Erythroblast (primary cell): ENCODE measurements at regions not wholly inside any gene's neighbourhood (a gene's known extent, or its start where the extent isn't known, plus 50 kb on each side); places are given as distances from the start of the nearest gene placed in this dataset.
"Not testable (repeated sequence)": the region's sequence is repeated elsewhere in the genome, so short reads cannot be mapped to it uniquely, and the experiment has no call there.

Experiments
- DNase-seq, 2 experiments: peaks; one replicate each; lab custom pipeline; 2025; lab: John Stamatoyannopoulos, UW
- GATA1 ChIP-seq: IDR thresholded peaks from 2 replicates; pipeline ENCODE4 v1.6.1; 2011; ENCODE audit warnings: low read depth, mild to moderate bottlenecking, control low read depth, low read length, moderate library complexity
- POLR2A ChIP-seq: IDR thresholded peaks from 2 replicates; pipeline ENCODE4 v1.6.1; 2011; ENCODE audit warnings: mild to moderate bottlenecking, low read length

DNA sequence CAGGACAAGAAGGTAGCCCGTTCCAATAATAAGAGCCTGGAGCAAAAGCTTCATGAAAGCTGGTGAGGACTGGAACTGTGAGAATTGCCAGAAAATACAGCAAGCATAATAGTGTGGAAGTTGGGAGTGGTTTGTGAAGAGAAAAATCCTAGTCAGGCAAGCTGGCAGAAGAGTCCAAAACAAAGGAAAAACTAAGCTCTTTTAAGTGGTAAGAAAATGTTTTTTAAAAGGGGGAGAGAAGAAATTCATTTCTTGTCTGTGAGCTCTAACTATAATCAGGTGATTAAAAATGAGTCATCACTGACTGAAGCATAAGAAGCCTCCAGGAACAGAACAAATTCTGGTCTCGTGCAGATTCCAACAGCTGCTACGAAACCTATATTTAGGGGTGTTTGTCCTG is 102.6 kb downstream of the CAAP1 start:
- TF ChIP-seq POLR2A (no peak), GATA1 (no peak)
- no peak for DNase-seq

DNA sequence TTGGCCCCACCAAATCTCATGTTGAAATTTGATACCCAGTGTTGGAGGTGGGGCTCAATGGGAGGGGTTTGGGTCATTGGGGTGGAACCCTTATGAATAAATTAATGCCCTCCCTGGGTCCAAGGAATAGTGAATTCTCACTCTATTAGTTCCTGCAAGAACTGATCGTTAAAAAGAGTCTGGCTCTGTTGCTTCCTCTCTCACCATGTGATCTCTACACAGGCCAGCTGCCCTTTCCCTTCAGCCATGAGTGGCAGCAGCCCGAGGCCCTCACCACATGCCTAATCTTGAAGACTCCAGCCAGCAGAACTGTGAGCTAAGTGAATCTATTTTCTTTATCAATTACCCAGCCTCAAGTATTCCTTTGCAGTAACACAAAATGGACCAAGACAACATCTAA is 106.0 kb downstream of the CAAP1 start:
- no peak for DNase-seq
- TF ChIP-seq POLR2A (no peak), GATA1 (no peak)

DNA sequence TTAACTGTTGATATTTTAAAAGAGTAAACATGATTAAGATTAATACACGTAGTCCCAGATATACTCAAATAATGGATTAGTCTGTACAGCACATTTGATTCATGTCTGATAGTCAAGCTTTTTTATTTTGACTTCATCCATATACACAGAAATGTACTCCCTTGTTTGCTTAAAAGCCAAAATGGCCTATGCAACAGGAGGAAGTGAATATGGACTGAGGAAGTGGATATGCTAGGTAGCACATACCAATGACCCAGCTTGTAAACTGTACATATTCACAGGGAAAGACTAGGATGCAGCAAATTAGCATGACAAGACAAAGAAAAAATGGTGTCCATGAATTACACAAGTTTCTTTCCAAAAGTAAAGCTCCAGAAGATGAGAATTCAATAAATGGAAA is 109.7 kb downstream of the CAAP1 start:
- no peak for DNase-seq
- TF ChIP-seq POLR2A (no peak), GATA1 (no peak)

DNA sequence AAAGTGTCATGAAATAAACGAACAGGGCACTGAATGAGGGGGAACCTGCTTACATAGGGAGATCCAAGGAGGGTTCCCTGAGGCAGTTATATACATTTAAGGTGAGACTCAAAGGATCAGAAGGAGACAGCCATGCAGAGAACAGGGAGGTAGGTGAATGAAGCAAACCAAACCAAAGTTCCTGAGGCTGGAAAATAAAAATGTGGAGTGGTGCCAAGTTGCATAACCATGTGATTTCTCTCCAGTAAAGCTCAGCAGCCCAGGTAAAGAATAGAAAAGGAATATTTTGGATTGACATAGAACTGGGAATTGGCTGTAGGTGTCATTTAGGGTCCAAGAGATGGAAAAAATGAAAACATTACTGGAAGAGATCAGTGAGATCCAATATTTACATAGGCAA is 110.7 kb downstream of the CAAP1 start:
- no peak for DNase-seq
- no peak for TF ChIP-seq GATA1
- no peak for TF ChIP-seq POLR2A

GRCh38 chr9:26780307-26780706 is 112.3 kb downstream of the CAAP1 start:
- not testable (repeated sequence) for DNase-seq

DNA sequence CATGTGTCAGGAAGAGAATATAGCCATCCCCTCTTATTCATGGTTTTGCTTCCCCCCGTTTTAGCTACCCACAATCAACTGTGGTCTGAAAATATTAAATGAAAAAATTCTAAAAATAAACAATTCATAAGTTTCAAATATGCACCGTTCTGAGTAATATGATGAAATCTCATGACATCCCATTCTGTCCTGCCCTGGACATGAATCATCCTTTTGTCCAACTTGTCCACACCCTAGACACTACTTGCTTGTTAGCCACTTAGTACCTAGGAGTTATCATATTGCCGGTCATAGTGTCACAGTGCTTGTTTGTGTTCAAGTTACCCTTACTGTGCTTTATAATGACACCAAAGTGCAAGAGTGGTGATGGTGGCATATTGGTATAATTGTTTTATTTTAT is 113.5 kb downstream of the CAAP1 start:
- no peak for TF ChIP-seq POLR2A
- no peak for TF ChIP-seq GATA1
- DNase-seq: peak in 1 of 2 experiments; percentile 2

- no peak for TF ChIP-seq GATA1
- no peak for DNase-seq
These were observed 117.2 kb downstream of the CAAP1 start for GRCh38 chr9:26775391-26775790.

GRCh38 chr9:26773056-26773455 is 119.5 kb downstream of the CAAP1 start:
- DNase-seq: no peak
- no peak for TF ChIP-seq POLR2A
- TF ChIP-seq GATA1: no peak

DNA sequence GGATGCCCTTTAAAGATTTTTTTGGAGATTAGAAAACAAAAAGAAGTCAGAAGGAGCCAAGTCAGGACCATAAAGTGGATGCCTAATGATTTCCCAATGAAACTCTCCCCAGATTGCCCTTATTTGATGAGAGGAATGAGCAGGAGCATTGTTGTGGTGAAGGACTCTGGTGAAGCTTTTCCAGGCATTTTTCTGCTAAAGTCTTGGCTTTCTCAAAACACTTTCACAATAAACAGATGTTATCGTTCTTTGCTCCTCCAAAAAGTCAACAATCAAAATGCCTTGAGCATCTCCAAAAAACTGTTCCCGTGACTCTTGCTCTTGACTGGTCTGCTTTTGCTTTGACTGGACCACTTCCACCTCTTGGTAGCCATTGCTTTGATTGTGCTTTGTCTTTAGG is 121.8 kb downstream of the CAAP1 start:
- TF ChIP-seq POLR2A (no peak), GATA1 (no peak)
- DNase-seq: no peak

DNA sequence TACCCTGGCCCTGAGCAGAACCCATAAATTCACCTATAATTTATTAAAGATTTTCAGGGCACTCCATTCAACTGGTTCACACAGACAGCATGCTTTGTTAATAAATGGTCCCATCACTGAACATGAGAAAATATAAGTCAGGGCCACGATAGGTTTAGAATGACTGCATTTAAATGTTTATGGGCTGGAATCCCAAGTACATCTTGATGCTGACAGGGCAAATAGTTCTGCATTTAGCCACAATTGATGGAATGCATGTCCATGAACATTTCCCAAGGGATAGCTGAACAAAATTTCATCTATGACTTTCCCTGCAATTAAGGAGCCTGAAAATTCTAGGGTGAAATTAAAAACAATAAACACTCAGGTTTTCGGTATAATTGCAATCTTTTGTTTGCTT is 124.5 kb downstream of the CAAP1 start:
- TF ChIP-seq POLR2A (no peak), GATA1 (no peak)
- DNase-seq: no peak

- DNase-seq: no peak
- no peak for TF ChIP-seq POLR2A
- TF ChIP-seq GATA1: no peak
These were observed 131.9 kb downstream of the CAAP1 start for GRCh38 chr9:26760675-26761074.

DNA sequence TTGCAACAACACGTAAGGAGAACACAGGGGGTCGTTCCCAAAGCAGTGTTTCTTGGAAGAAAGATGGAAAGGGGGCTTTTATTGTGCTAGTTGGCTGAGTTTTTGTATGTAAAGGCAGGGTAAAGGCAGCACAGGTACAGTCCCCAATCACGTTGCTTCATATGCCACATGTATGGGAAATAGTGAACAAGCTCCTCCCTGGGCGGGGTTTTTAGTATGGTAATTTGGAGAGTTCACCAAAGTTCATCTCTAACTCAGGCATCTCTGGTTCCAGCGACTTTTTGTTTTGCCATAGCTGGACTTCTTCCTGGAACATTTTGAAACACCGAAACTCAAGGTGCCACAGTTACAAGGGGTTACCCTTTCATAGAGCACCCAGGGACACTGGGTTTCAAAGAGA is 133.9 kb downstream of the CAAP1 start:
- no peak for DNase-seq
- TF ChIP-seq GATA1 (no peak), POLR2A (no peak)

- no peak for DNase-seq
These were observed 135.7 kb downstream of the CAAP1 start for GRCh38 chr9:26756881-26757280.

GRCh38 chr9:26755476-26755875 is 137.1 kb downstream of the CAAP1 start:
- TF ChIP-seq GATA1: no peak
- no peak for TF ChIP-seq POLR2A
- no peak for DNase-seq

More at GRCh38 chr9:26756881-26757280, 135.7 kb downstream of the CAAP1 start:
- TF ChIP-seq GATA1: no peak
- no peak for TF ChIP-seq POLR2A

DNA sequence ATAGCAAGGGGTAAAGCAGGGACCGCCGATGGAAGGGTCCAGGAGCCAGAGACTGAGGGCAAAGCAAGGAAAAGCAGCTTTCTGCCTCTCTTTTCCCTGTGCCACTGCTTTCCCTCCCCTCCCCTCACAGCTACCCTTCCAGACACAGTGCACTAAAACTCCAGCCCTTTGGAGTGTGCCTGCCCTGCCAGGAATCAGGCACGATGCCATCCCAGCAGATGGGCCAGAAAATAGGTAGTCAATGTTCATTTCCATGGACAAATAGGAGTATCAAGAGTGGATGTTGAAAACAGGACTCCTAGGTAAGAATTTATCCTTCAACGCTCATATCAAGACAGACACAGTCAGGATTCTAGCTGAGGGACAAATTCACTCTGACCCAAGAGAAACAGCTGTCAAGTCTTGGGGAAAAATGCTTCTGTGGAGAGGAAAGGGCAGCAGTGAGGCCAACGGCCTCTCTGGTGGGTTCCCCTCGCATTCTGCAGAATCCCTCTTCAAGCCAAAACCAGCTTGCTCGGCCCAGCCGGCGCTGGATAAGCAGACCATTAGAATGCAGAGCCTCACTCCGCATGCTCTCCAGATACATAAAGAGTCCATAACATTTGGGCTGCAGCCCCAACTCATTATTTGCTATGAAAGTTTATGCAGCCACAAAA is 138.0 kb downstream of the CAAP1 start:
- TF ChIP-seq GATA1: no peak
- TF ChIP-seq POLR2A: no peak
- DNase-seq: no peak

DNA sequence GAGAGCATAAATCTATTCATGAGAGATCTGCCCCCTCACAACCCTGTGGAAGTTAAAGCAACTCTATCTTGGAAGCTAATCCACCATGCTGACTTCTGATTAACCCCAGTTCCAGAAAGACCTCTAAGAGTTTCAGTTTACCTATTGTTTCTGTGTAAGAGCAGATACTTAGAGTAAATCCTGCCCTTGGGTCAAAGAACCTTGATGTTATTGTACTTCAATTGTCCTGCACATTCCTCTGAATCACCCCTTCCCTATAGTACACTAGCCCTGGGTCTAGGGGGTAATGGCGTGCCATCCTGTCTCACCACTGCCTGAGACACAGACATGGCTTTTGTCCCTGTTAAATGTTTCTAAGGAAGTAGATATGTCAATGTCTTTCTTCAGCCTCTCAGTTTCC is 138.6 kb downstream of the CAAP1 start:
- TF ChIP-seq POLR2A (no peak), GATA1 (no peak)
- DNase-seq: no peak
